ENCODE measurements at regions not wholly inside any gene's neighbourhood (a gene's known extent, or its start where the extent isn't known, plus 50 kb on each side); places are given as distances from the start of the nearest gene placed in this dataset.

DNA sequence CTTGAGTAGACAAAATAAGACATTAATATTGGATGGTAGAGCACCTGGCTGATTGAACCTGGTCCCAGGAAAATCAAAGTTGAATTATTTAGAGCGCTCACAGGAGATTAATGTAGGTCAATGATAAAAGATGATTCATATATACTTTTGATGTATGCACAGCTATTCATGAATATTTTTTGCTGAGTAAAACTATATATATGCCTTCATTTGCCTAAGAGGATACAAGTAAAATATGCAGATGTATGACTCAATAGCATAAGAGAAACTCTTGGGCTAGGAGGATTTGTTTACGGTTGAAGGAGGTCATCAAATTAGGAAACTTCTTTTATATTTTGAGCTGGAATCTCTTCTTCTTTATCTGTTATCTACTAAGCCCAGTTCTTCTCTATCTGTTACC, 202.7 kb upstream of the HS3ST1 start:
- H3K9me3 ChIP-seq = no peaks in the 10 kb centered on the region
- H3K4me1 ChIP-seq = no peaks in the 10 kb centered on the region
- no peaks in the 10 kb centered on the region for H3K27me3 ChIP-seq
- intact Hi-C loops (cut with DNase I) = no loop called here
- no peaks in the 10 kb centered on the region for H3K36me3 ChIP-seq
- no peak for DNase-seq
- no peak overlapping the region for H3K4me3 ChIP-seq
- H3K9ac ChIP-seq (ENCODE audit: low read depth in 2 of 2, low read length in 2 of 2) = no peak overlapping the region
- no peak overlapping the region for H3K27ac ChIP-seq
- TF ChIP-seq, protein P1, sequence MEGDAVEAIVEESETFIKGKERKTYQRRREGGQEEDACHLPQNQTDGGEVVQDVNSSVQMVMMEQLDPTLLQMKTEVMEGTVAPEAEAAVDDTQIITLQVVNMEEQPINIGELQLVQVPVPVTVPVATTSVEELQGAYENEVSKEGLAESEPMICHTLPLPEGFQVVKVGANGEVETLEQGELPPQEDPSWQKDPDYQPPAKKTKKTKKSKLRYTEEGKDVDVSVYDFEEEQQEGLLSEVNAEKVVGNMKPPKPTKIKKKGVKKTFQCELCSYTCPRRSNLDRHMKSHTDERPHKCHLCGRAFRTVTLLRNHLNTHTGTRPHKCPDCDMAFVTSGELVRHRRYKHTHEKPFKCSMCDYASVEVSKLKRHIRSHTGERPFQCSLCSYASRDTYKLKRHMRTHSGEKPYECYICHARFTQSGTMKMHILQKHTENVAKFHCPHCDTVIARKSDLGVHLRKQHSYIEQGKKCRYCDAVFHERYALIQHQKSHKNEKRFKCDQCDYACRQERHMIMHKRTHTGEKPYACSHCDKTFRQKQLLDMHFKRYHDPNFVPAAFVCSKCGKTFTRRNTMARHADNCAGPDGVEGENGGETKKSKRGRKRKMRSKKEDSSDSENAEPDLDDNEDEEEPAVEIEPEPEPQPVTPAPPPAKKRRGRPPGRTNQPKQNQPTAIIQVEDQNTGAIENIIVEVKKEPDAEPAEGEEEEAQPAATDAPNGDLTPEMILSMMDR (IDR thresholded peaks at IDR 0.05) = no peak

DNA sequence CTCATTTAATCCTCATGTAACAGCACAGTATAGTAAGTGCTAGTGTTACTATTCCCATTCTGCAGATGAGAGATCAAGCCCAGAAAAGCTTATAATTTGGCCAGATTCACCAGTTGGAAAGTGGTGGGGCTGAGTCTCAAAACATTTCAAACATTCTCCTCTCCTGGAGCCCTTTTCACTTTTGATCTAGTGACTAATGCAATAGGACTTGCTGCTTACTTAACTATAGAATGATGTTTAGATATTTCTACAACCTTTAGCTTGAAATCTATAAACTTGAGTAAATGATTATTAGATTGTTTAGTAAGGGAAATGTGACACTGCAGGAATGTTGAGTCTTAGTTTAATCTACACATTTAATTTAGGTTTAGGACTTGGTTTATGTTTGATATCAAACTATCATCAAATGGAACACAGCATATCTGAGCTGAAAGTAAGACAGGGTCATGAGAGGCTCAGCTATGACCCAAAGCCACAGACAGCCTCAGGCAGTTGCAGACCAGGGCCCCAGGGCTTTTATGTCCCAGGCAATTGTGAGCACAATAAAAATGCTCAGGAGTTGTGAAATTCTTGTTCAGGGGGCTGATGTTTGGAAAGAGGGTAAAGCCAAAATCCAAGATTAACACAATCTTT, 199.5 kb upstream of the HS3ST1 start:
- no peaks in the 10 kb centered on the region for H3K9me3 ChIP-seq
- TF ChIP-seq, protein P1 (IDR thresholded peaks at IDR 0.05) = no peak
- no peaks in the 10 kb centered on the region for H3K4me1 ChIP-seq
- intact Hi-C loops (cut with DNase I) = loop anchor here (10.0 kb wide), 3 partner anchors 123 to 1043 kb away; partner anchors contain the start of gene HS3ST1
- H3K4me3 ChIP-seq = no peak overlapping the region
- no peak for DNase-seq
- no peaks in the 10 kb centered on the region for H3K36me3 ChIP-seq
- no peak overlapping the region for H3K9ac ChIP-seq (ENCODE audit: low read depth in 2 of 2, low read length in 2 of 2)
- H3K27ac ChIP-seq = peak overlapping the region; percentile 9
- H3K27me3 ChIP-seq = no peaks in the 10 kb centered on the region

DNA sequence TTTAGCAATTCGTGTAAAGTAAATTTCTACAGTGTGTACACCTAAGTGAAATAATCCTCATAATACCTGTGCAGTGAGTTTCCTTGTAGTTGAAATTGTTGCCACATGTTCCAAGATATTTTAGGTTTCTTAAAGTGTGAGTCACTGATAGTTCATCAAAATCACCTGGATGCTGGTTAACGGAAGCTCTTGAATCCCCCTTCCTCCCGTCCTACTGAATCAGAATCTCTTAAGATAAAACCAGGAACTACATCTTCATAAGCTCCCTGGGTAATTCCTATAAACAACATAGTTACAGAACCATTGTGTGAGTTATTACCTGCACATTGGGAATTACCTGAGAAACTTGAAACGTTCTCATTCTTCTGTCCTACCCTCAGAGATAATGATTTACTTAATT, 197.4 kb upstream of the HS3ST1 start:
- H3K9ac ChIP-seq (ENCODE audit: low read depth in 2 of 2, low read length in 2 of 2) = no peak overlapping the region
- no peaks in the 10 kb centered on the region for H3K36me3 ChIP-seq
- H3K27me3 ChIP-seq = no peaks in the 10 kb centered on the region
- TF ChIP-seq, protein P1 (IDR thresholded peaks at IDR 0.05) = no peak
- no peak overlapping the region for H3K27ac ChIP-seq
- no peaks in the 10 kb centered on the region for H3K4me1 ChIP-seq
- DNase-seq = no peak
- intact Hi-C loops (cut with DNase I) = loop anchor here (10.0 kb wide), 3 partner anchors 121 to 1041 kb away; partner anchors contain the start of gene HS3ST1
- no peak overlapping the region for H3K4me3 ChIP-seq
- no peaks in the 10 kb centered on the region for H3K9me3 ChIP-seq

DNA sequence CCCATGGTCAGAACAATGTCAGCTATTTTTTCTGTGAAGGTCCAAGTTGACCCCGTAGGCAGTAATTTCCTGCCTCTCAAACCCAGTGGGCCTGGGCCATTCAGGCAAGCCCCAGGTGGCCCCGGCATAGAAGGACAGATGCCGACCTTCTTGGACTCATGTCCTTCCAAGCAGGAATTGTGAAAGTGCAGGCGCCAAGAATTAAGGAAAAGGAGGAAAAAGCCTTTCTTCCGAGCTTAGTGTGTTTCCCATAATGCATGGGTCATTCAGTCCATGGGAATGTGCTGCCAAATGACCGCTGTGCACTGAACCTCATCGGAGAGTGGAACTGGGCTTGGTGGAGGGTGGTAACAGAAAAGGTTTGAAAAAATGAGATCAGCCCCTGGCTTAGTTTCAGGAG, 196.5 kb upstream of the HS3ST1 start:
- no peaks in the 10 kb centered on the region for H3K27me3 ChIP-seq
- H3K4me3 ChIP-seq = no peak overlapping the region
- H3K4me1 ChIP-seq = no peaks in the 10 kb centered on the region
- H3K9ac ChIP-seq (ENCODE audit: low read depth in 2 of 2, low read length in 2 of 2) = no peak overlapping the region
- DNase-seq = no peak
- no peak overlapping the region for H3K27ac ChIP-seq
- H3K9me3 ChIP-seq = no peaks in the 10 kb centered on the region
- TF ChIP-seq, protein P1 (IDR thresholded peaks at IDR 0.05) = no peak
- intact Hi-C loops (cut with DNase I) = loop anchor here (10.0 kb wide), 3 partner anchors 120 to 1040 kb away; partner anchors contain the start of gene HS3ST1
- H3K36me3 ChIP-seq = no peaks in the 10 kb centered on the region

DNA sequence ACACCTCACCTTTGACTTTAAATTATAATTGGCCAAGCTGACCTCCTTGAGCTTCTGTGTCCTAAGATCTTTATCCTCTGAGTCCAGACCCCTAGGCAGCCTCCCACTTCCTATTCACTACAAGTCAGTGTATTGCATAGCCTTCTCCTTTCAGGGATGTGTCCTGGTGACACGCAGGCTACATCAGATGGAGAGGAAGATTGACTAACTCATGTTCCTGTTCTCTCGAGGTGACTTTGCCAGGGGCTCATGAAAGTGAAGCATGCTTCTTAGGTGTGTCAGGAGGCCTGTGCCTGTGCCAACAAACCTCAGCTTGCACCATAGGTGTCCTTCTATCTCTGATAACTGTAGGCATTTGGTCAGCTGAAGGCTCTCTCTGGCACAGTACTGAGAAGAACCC, 195.7 kb upstream of the HS3ST1 start:
- Histone ChIP-seq H3K4me3 (no peak overlapping the region), H3K9me3 (no peaks in the 10 kb centered on the region), H3K27ac (no peak overlapping the region), H3K4me1 (no peaks in the 10 kb centered on the region), H3K27me3 (no peaks in the 10 kb centered on the region), H3K36me3 (no peaks in the 10 kb centered on the region), H3K9ac (ENCODE audit: low read depth in 2 of 2, low read length in 2 of 2) (no peak overlapping the region)
- TF ChIP-seq, protein P1 (IDR thresholded peaks at IDR 0.05) = no peak
- intact Hi-C loops (cut with DNase I) = loop anchor here (10.0 kb wide), 3 partner anchors 120 to 1040 kb away; partner anchors contain the start of gene HS3ST1
- DNase-seq = no peak

All from colonic mucosa (tissue), 4 donors.